ENCODE measurements at regions not wholly inside any gene's neighbourhood (a gene's known extent, or its start where the extent isn't known, plus 50 kb on each side); places are given as distances from the start of the nearest gene placed in this dataset.

DNA sequence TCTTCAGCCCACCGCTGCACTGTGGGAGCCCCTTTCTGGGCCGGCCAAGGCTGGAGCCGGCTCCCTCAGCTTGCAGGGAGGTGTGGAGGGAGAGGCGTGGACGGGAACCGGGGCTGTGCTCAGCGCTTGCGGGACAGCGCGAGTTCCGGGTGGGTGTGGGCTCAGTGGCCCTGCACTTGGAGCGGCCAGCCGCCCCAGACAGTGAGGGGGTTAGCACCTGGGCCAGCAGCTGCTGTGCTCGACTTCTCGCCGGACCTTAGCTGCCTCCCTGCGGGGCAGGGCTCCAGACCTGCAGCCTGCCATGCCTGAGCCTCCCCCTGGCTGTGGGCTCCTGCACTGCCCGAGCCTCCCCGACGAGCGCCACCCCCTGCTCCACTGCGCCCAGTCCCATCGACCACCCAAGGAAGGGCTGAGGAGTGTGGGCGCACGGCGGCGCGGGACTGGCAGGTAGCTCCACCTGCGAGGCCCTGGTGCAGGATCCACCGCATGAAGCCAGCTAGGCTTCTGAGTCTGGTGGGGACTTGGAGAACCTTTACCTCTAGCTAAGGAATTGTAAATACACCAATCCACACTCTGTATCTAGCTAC is 92.9 kb upstream of the MAST4 start:
- DNase-seq = no peak

DNA sequence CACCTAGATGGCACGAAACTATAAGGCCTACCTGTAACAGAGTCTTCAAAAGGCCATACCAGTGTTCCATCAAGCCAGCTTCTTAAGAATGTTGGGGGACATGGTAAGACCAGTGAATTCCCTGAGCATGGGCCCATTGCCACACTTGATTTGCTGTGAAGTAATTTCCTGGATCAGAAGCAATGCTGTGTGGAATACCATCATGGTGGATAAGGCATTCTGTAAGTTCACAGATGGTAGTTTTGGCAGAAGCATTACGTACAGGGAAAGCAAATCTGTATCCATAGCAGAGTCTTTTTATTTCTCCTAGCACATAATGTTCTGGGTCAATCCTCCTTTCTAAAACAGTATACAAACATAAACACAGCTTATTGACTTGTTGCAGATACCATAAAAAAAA is 89.1 kb upstream of the MAST4 start:
- no peak for DNase-seq

DNA sequence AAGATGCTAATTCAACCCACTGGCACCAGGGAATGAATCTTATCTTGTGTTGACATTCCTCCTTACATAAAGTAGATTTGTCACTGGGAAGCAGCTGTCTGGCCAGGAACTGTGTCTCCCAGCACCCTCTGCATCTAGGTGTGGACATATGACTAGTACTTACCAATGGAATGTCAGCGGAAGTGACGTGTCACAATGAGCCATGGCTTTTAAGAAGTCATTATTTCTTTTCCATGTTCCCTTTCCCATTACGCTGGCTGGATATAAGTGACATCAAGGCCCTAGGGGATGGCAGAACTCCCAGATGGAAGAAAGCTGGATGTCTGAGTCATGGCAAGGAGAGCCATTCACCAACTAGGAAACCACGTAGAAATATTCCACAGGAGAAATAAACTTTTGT is 84.7 kb upstream of the MAST4 start:
- no peak for DNase-seq

DNA sequence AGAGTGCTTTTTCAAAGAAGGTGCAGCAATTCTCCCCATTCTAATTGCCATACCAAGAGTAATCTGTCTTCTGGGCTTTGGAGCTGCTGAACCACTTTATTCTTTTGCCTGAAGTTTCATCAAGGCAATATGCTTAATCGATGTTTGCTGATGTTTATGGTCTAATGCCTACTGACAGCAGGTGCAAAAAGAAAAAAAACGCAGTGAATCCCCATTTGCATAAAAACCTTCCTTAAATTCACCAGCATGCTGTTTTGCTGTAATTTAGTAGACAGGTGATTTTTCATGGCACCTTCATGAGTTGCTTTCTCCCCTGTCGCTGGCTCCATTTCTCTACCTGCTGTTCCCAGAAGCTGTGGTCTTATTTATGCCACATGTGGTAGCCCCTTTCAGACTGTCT is 83.1 kb upstream of the MAST4 start:
- DNase-seq = no peak

DNA sequence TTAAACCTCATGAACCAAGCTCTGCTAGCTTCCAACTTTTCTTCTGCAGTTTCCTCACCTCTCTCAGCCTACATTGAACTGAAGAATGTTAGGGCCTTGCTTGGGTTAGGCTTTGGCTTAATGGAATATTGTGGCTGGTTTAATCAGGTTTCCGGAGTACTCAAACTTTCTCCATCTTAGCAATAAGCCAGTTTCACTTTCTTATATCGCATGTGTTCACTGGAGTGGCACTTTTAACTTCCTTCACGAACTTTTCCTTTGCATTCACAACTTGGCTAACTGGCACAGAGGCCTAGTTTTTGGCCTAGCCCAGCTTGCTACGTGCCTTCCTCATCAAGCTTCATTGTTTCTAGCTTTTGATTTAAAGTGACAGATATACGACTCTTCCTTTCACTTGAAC is 81.0 kb upstream of the MAST4 start:
- no peak for DNase-seq

DNA sequence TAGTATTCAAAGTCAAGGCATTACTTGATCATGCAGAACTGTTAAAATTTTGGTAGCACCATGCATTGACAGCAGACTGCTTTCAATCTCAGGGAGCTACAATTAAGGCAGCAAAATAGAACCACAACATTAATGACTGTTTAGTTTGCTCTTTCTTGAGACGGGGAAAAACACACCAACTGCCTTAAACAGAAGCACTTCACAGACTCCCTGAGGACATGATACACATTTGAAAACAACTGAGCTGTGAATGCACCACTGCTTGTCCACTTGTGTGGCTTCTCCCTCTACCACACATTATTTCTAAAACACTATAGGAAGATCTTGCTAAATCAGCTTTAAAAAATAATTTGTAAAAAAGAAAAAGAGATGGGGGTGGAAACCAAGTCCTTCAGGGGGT is 79.6 kb upstream of the MAST4 start:
- DNase-seq = no peak

DNA sequence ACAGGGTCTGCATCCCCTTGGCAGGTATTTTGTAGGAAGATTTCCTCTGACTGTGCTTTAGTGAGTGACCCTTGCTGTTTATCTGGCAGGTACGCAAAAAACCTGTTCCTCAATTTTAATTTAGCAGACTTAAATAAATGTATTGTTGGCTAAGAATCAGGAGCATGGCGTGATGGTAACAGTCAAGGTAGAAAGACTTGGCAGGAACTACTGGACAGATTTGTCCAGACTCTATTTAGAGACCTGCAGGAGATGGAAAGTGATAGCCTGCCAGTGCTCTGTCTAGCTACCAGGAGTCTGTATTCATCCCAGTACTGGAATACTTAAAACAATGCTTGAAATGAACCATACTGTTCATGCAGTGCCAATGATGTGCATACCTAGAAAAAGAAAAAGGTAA is 78.8 kb upstream of the MAST4 start:
- no peak for DNase-seq

DNA sequence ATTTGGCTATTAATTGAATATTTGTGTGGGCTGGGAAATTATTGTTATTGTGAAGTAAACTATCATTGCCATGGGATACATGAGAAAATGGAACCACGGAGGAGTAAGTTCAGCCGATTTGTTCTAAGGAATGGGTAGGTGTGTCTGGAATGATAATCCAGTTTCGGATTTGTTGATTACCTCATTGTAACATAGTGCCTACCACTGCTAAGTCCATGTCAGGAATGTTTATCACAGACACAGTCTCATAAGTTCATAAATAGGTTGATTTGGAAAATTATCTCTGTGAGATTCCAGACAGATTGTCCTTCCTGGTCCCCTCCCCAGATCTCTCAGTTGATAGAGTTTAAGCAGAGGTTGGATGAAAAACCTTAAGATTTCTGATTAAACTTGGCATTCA is 78.1 kb upstream of the MAST4 start:
- no peak for DNase-seq

DNA sequence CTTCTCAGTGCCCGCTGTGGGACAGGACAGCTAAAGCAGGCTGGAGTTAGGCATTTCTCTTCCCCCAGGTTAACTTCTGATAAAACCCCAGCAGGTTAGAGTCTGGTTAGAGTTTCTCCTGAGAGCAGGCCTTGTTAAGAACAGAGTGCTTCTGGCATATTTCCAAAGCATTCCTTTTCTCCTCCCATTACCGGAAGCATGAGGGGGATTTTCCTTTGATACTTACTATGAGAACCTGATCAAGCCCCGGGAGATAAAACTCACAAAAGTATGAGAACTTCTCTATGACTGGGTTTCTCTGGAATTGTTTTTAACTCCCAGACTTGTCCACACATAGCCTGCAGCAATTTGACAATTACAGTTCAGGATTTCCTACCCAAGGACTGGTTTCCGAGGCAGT is 77.4 kb upstream of the MAST4 start:
- DNase-seq = no peak

DNA sequence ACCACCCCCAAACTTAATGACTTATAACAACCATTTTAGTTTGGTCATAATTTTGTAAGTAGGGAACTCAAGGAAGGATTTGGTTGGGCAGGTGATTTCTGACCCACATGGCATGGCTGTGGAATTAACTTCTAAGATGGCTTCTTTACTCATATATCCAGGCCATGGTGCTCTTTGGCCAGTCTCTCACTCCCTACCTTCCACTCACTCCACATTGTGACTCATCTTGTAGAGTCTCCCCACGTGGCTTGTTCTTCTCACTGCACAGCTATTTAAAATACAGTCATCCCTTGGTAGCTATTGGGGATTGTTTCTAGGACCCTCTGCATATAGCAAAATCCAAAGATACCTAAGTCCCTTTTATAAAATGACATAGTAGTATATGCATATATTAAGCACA is 76.6 kb upstream of the MAST4 start:
- DNase-seq = no peak

DNA sequence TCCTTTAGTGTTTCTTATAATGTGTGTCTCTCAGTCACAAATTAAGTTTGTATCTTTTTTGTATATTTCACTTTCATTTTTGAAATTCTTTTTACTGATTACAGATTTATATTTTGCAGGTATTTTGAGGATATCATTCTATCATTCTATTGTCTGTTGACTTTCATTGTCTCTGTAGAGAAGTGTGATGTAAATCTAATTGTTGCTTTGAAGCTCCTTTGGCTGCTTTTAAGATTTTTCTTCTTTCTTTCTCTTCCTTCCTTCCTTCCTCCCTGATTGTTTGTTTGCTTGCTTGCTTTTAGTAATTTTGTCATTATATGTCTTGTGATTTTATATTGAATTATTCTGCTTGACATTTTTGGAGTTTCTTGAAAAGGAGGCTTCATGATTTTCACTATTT is 75.3 kb upstream of the MAST4 start:
- no peak for DNase-seq

DNA sequence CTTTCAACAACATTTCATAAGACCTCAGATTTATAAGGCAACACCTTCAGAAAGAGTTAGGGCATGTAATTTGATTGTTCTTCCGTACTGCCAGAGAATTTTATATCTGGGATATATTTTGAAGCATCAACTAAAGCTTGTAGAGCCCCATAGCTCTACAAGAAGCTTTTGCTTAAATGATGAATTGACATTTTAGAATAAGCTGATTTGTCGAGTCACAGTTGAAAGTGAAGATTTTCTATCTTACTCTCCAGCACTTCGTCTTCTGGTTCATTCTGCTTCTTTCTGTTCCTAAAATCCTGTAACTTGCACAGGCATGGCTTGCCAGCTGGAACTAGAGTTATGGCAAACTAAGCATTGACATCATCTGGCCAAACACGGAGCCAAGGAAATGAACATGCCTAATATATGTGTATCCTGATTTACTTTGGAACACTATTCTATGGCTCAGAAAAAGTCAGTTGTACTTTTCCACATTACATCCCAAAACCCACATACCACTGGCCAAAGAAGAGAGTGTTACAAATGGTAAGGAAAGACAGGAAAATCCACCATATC is 68.6 kb upstream of the MAST4 start:
- no peak for DNase-seq

DNA sequence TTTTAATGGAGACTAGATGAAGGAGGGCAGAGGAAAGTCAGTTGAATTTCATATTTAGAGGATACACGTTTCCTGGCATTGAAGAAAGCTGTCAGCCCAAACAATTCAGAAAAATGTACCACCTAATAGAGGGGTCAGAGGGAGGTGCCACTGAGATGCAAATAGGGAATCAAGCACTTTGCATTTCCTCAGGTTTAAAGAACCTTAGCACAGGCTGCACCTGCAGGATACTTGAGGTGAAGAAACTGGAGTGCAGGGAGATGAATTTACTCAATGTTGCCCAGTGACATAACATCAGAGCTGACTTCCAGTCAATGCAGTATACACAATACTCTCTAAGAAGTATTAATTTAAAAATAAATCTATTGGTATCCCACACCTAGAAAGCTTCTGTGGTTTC is 67.0 kb upstream of the MAST4 start:
- DNase-seq = no peak

DNA sequence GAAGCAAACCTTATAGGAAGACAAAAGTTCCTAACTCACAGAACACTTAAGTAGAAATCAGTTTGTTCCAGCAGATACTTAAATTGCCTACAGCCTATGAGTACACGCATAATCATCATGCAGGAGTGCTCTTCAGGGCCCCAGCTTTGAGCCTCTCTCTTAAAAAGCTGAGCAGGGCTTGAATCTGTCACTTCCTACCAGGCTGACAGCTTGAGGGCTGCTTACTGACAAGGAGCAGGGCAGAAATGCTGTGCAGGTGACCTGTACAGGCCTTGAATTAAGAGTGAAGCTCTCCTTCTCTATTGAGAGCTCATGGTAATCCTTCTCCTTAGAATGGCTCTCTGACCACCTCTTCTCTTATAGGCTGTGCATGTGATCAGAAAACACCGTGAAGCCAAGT is 66.5 kb upstream of the MAST4 start:
- no peak for DNase-seq

DNA sequence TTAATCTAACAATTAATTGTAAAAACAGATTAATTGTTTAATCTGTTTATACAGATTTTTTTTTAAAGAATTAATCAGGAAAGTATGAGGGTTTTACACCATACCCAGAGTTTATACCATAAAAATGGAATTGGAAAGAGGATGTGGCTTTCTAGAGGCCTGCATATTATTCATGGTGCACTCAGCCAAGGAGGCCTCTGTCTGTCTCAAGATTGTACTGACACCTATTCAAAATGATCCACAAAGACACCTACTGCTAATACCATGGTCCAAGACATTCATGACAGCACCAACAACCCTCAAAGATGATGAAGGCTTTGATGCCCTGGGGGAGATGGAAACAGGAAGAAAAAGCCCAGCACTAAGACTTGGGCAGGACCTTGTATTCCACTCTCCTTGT is 58.1 kb upstream of the MAST4 start:
- no peak for DNase-seq

DNA sequence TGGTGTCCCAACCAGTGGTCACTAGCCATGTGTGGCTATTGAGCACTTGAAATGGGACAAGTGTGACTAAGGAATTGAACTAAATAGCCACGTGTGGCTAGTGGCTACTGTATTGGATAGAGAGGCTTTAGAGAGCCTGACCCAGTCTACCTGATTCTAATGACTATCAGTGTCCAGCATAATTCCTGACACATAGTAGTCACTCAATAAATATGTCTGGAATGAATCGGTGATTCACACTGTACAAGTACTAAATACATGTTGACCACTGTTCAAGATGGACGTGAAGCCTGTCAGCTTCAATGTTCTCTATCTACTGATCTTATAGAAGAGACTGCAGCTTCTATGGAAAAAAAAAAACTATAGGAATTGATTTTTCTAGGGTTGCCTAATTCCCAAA is 57.7 kb upstream of the MAST4 start:
- DNase-seq = no peak

DNA sequence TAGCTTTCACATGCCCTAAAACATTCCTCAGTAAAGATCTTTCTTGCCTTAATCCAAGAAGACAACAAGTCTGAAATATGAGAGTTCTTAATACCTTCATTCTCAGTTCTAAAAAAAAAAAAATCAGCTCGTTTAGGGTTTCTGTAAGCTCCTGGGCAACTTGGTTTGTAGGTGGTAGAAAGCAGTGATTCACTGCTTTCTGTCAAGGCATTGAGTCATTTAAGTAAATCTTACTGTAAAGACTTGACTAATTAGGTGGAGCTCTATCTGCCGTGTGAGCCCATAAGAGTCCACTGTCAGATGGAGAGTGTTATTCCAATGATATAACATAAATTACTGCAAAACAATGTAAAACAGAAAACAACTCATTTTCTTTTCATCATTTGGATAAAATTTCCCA is 56.1 kb upstream of the MAST4 start:
- DNase-seq = peak; percentile 10

DNA sequence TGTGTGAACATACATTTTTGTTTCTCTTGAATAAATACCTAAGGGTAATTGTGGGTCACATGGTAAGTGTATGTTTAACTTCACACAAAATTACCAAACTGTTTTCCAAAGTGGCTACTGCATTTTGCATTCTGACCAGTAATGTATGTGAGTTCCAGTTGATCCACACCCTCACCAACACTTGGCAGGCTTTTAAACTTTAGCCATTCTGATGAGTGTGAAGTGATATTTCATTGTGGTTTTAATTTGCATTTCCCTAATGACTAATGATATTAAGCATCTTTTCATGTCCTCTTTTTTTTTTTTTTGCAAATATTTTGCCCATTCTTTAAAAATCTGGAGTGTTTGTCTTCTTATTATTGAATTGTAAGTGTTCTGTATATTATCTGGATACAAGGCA is 53.5 kb upstream of the MAST4 start:
- no peak for DNase-seq

Measured in stimulated activated CD4-positive, alpha-beta T cell treated with anti-CD3 and anti-CD28 coated beads, Interleukin-15, amount 100 ng/mL, for 24 hours (primary cell).